ENCODE measurements at regions not wholly inside any gene's neighbourhood (a gene's known extent, or its start where the extent isn't known, plus 50 kb on each side); places are given as distances from the start of the nearest gene placed in this dataset.

DNA sequence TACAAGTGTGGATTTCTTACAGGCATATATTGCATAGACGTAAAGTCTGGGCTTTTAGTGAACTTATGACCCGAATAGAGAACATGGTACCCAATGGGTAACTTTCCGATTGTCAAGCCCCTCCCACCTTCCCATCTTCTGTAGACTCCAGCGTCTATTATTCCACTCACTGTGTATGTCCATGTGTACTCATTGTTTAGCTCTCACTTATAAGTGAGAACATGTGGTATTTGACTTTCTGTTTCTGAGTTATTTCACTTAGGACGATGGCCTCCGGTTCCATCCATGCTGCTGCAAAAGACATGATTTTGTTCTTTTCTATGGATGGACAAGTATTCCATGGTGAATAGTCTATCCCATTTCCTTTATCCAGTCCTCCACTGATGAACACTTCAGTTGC is 306.4 kb downstream of the CD83 start:
- TF ChIP-seq EZH2 (IDR thresholded peaks at IDR 0.05; ENCODE audit: insufficient read depth, poor library complexity, severe bottlenecking), result no peak
- TF ChIP-seq EZH2phosphoT487 (IDR thresholded peaks at IDR 0.05; ENCODE audit: insufficient read depth, low read depth), result no peak

All from GM23248 (cell line).